NOMO-1 treated with DMSO at 0.1 percent for 48 hours (cell line): ENCODE measurements at regions not wholly inside any gene's neighbourhood (a gene's known extent, or its start where the extent isn't known, plus 50 kb on each side); places are given as distances from the start of the nearest gene placed in this dataset.

ENCODE experiments used
- DNase-seq: peaks from one replicate; lab custom pipeline; 2025; ENCODE audit not compliant: unreplicated experiment; lab: John Stamatoyannopoulos, UW

- no peak for DNase-seq
These were observed 175.8 kb downstream of the CSNK2A3 start for GRCh38 chr11:11177156-11177808.

GRCh38 chr11:11173316-11174025, 179.6 kb downstream of the CSNK2A3 start:
- no peak for DNase-seq

DNA sequence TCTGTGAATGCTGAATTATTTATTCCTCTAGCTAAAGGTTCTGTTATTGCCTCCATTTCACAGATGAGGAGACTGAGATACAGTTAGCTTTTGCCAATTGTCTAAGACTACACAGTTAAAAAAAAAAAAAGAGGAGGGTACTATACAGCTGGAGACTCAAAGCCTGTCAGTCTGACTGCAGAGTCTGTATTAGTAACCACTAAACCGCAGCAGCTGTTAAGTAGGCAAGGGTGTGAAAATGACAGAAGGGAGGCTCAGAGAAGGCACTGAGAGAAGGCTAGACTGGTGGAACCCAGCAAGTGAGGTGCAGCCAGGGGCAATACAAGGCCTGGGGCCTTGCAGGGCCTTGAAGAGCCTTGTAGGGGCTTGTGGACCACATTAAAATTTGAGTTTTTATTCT, 181.2 kb downstream of the CSNK2A3 start:
- peak; percentile 6 for DNase-seq

DNA sequence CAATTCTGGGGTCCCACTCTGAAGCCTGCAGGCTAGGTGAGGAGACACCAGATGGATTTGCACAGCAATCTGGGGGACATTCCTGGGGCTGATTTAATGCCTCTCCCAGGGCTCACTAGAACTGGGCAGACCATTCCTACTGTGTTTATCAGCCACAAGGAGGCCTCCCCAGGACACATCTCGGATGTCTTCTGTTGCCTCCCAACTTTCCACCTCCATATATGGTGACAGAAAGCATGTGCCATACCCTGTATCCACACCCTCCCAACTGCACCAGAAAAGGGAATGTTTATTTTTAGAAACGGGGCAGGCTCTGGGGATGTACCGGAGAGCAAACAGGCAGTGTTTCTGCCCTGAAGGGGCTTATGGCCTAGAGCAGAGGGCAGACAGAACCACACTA, 181.8 kb downstream of the CSNK2A3 start:
- DNase-seq, result no peak

GRCh38 chr11:11170352-11171084, 182.5 kb downstream of the CSNK2A3 start:
- no peak for DNase-seq

DNA sequence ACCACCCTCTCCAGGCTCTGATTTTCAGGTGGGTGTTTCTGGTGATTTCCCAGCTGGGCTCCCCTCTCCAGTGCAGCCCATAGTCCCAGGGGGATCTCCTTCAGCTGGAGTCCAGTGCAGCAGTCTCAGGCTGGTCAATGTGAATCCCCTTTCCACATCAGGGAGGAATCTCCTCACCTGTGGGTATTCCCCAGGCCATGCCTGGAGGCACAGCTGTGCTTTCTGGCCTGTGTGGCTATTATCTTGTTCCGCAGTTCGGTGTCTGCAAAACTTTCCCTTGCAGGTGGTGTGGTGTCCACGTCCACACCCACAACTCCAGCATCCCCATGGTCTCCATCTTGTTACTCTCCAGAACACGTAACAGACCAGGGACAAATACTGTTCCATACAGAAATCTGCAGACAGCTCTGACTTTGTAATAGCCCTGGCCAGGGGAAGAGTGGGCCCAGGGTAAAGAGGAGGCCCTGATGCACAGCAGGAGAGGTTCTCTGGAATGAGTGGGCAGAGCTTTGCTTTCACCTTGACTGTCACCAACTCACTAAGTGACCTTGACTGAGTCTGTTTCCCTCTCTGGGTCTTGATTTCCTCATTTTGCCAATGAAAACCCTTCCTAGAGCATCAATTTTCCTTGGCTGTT, 183.2 kb downstream of the CSNK2A3 start:
- no peak for DNase-seq

GRCh38 chr11:11167806-11168205, 185.2 kb downstream of the CSNK2A3 start:
- DNase-seq, result no peak

DNA sequence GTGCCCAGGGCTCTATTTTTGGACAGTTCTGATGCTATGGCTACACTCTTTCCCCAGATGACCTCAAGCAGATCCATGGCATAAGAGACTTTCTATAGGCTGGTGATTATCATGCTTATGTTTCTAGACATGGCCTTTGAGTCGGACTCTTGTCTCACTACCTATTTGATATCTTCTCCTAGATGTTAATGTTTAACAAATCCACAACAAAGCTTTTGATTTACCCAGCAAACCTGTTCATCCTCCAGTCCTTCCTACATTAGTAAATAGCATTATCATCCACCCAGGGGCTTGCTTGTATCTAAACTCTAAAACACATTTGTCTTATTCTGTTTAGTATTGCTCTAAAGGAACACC, 188.7 kb downstream of the CSNK2A3 start:
- DNase-seq, result no peak

DNA sequence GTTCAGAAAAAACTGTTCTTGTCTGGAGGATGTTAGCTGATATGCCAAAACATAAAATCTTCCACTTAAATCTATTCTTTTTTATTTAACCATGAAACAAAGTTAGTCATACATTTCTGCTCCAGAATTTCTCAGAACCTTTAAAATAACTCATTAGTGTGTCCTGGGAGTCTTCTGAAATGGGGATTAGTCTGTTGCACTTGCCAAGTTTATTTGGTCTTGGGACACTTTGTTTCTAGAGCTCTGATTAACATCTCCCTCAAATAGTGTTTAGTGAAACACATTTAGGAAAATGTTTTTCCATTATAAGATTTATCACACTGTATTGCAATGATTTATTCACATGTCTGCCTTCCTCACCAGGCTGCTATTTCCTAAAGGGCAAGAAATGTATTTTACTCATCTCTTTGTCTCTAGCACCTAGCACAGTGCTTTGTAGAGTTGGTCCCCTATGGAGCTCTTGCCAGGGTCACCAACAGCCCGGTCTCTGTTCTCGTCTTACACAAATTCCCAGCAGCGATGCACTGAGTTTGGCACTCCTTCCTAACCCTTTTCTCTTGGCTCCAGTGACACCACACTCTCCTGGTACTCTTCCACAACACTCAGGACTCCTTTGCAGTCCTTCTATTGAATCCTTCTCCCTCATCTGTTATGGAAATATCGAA, 189.2 kb downstream of the CSNK2A3 start:
- no peak for DNase-seq

DNA sequence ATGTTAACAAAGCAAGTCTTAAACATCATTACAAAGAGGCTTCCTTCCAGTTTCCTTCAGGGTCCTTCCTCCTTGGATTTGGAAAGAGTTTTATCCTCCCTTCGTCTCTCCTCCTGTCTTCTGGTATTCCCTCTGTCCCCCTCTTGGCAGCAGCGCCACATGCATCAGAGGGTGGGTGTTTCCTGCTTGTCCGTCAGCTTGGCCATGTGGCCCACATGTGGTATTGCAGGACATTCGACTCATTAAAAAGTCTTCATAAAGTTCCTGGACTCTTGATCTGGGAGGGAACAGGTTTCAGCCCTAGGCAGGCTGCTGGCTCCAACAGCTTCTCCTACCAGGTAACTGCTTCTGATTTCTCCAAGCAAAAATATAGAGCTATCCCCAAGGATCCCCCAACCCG, 189.8 kb downstream of the CSNK2A3 start:
- no peak for DNase-seq

- DNase-seq, result no peak
These were observed 195.9 kb downstream of the CSNK2A3 start for GRCh38 chr11:11157185-11157584.

- DNase-seq, result no peak
These were observed 196.9 kb downstream of the CSNK2A3 start for GRCh38 chr11:11155962-11156815.

- DNase-seq, result no peak
These were observed 200.2 kb downstream of the CSNK2A3 start for GRCh38 chr11:11152877-11153276.

DNA sequence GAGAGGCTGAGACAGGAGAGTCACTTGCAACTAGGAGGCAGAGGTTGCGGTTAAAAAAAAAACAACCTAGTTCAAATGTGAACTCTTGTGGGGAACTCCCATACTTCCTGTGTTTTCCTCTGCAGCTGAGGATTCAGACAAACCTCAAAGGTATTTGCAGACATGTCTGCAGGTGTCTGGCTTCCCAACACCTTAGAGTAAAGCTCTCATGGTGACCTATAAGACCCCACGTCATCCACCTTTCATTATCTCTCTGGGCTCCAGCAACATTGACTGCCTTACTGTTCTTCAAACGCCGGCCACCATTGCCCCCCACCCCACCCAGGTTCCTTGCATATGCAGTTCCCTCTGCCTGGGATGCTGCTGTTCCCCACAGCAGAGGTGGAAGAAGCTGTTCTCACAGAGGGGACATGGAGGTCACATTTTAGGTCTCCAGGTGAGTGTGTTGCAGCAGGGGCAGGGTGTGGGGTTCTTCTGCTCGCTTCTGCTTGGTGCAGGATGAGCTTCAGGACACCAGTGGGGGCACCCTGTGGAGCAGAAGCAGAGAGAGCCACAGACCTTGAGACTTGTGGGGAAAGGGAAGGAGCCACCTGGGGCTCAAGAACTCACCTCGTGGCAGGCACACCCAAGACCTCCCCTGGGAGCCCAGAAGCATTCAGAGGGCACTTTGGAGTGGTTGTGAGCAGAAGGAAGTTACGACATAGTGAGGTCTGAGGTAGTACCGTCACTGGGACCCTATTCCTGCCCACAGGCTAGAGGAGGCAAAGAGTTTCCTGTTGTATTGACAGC, 203.2 kb downstream of the CSNK2A3 start:
- DNase-seq, result peak; percentile 16

DNA sequence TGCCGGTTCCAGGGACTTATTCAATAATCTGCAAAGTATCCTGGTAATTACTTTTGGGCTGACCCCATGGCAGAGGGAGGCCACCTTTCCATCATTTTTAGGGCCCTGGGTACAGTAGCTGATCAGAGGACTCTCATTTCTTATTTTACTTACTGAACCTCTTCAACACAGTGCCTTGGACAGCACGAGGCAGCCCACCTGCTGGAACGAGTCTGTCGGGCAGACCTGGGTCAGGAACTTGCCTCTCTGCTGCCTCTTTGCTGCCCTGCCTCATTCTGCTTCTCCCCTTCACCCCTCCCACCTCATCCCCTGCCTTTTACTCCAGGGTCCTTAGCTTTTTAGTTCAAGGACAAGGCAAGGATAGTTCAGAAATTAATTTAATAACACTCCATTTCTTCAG, 204.5 kb downstream of the CSNK2A3 start:
- no peak for DNase-seq

DNA sequence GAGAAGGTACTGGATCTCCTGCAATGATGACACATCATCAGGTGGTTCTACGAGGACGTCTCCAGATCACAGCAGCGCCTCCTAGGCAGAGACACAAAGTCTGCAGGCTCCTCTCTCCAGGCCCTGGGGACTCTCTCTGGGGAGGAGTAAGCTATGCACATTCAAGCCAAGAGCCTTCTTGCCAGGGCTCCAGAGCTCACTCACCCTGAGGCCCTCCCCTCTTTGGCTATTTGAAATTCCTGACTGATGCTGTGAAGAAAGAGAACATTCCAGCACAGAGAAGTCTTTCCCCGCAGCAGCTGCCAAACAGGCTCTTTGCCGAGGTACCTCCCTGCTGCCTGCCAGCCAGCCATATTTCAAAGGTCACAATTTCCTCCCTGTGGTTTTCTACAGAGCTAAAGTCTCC, 204.9 kb downstream of the CSNK2A3 start:
- DNase-seq, result no peak

DNA sequence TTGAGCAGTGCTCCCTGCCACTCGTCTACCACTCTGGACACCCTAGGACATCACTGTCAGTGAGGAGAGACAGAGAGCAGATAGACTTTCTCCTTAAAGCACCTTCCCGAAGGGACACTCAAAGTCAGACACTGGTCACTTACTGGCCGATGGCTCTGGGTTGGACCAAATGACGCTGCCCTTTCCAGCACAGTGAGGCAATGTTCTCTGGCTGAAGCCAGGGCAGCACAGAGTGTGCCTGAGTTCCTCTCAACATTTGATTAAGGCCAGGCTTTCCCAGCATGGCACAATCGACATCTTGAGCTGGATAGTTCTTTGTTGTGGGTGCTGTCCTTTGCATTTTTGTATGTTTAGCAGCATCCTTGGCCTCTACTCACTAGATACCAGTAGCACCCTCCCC, 206.2 kb downstream of the CSNK2A3 start:
- DNase-seq, result no peak

- DNase-seq, result no peak
These were observed 209.2 kb downstream of the CSNK2A3 start for GRCh38 chr11:11143849-11144248.

GRCh38 chr11:11142430-11142829, 210.6 kb downstream of the CSNK2A3 start:
- no peak for DNase-seq

DNA sequence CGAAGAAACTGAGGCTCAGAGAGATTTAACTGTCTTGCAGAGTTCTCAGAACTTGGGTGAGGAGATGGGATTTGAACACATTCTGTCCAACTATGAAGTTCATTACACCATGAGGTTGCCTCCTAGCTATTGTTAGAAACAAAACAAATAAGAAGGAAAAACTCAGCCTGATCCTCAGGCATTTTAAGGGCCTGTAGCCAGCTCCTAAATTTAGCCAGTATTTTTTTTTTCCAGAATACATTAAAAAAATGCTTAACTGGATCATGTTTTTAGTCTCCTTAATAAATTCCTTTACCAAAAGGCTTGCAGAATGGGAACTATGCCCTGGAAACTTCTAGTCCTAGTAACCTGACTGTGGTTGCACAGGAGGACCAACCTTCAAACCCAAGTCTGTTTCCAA, 212.0 kb downstream of the CSNK2A3 start:
- DNase-seq, result no peak
